ENCODE measurements at regions not wholly inside any gene's neighbourhood (a gene's known extent, or its start where the extent isn't known, plus 50 kb on each side); places are given as distances from the start of the nearest gene placed in this dataset.
A peak's percentile ranks its signal among the peaks of the same experiment; 100 is the strongest.

DNA sequence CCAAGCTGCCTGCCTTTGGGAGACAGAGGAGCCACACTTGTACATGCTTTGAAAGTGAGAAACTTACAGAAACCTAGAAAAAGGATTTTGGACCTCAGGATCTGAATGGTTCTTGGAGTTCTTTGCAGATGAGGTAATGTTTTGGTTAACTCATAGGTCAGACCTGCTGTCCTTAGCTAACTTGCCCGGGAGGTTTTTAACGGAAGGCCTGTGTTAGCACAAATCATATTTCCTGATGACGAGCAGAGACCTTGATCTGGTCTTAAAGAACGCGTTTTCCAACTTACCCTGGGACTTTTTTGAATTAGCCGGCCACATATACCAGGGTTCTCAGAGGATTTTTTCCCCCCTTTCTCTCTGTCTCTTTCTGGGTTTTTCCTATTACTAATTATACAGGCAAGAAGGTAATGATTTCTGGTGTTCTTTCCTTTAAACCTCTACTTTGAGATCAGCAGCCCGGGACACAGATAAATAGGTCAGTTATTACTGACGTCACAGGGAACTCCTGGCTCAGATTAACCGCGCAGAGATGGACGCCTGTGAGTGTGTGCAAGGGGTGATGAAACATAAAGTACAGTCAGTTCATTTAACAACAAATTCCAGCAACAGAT, 101.7 kb upstream of the KLF6 start:
- intact Hi-C loops (cut with micrococcal nuclease), result loop anchor here (1.0 to 5.0 kb wide), 2 partner anchors 34 to 76 kb away; no protein-coding TSS in a partner anchor
- TSS peak; percentile 95 for BruUV-seq (replicated peaks)
- peak overlapping the region; percentile 81 for H3K27ac Mint-ChIP-seq (ENCODE audit: low read depth, unreplicated experiment)
- H3K4me3 Mint-ChIP-seq (ENCODE audit: unreplicated experiment), result no peak overlapping the region
- H3K4me1 Mint-ChIP-seq (ENCODE audit: insufficient read depth, unreplicated experiment), result peaks cover 27% of the 10 kb centered on the region
- POLR2A ChIA-PET, result interaction anchor here (0.7 to 7.5 kb wide), 11 partner anchors 10 to 109 kb away, joined by 3 to 89 read pairs (median 6); partner anchors contain the start of gene KLF6
- CTCF ChIA-PET, result interaction anchor here (0.9 to 1.2 kb wide), 4 partner anchors 16 to 34 kb away, joined by 3 to 4 read pairs (median 4); no protein-coding TSS in a partner anchor
- peak; percentile 36 for DNase-seq (ENCODE audit: unreplicated experiment)
- no peaks in the 10 kb centered on the region for H3K27me3 Mint-ChIP-seq (ENCODE audit: insufficient read depth, unreplicated experiment)
- no peaks in the 10 kb centered on the region for H3K36me3 Mint-ChIP-seq (ENCODE audit: insufficient read depth, unreplicated experiment)
- TF ChIP-seq, protein P1, sequence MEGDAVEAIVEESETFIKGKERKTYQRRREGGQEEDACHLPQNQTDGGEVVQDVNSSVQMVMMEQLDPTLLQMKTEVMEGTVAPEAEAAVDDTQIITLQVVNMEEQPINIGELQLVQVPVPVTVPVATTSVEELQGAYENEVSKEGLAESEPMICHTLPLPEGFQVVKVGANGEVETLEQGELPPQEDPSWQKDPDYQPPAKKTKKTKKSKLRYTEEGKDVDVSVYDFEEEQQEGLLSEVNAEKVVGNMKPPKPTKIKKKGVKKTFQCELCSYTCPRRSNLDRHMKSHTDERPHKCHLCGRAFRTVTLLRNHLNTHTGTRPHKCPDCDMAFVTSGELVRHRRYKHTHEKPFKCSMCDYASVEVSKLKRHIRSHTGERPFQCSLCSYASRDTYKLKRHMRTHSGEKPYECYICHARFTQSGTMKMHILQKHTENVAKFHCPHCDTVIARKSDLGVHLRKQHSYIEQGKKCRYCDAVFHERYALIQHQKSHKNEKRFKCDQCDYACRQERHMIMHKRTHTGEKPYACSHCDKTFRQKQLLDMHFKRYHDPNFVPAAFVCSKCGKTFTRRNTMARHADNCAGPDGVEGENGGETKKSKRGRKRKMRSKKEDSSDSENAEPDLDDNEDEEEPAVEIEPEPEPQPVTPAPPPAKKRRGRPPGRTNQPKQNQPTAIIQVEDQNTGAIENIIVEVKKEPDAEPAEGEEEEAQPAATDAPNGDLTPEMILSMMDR (IDR thresholded peaks at IDR 0.05; ENCODE audit: unreplicated experiment), result no peak
- H3K9me3 Mint-ChIP-seq (ENCODE audit: unreplicated experiment), result no peaks in the 10 kb centered on the region

DNA sequence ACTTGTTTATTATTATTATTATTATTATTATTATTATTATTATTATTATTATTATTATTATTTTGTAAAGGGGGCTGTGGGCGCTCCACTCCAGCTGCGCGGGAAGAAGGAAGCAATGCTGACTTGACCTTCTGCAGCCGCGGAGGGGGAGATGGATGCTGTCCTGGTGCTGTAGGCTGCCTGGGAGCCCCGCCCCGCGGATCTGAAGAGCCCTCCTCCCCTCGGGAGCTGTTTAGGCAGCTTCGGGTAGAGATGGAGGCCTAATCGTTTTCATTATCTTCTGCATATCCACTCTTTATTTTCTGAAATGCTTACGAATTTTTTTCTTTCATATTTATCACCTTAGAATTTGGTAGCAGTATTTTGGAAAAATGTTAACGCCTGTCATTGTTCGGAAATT, 101.2 kb upstream of the KLF6 start:
- Mint-ChIP-seq H3K9me3 (ENCODE audit: unreplicated experiment) (no peaks in the 10 kb centered on the region), H3K36me3 (ENCODE audit: insufficient read depth, unreplicated experiment) (no peaks in the 10 kb centered on the region), H3K27ac (ENCODE audit: low read depth, unreplicated experiment) (peak overlapping the region; percentile 81), H3K4me1 (ENCODE audit: insufficient read depth, unreplicated experiment) (peaks cover 27% of the 10 kb centered on the region), H3K4me3 (ENCODE audit: unreplicated experiment) (no peak overlapping the region), H3K27me3 (ENCODE audit: insufficient read depth, unreplicated experiment) (no peaks in the 10 kb centered on the region)
- ChIA-PET POLR2A (interaction anchor here (0.6 to 7.5 kb wide), 11 partner anchors 9 to 559 kb away, joined by 3 to 89 read pairs (median 5); partner anchors contain the start of gene KLF6), CTCF (interaction anchor here (0.9 to 1.2 kb wide), 3 partner anchors 15 to 34 kb away, joined by 3 to 4 read pairs (median 4); no protein-coding TSS in a partner anchor)
- TF ChIP-seq, protein P1 (IDR thresholded peaks at IDR 0.05; ENCODE audit: unreplicated experiment), result no peak
- no TSS peak for BruUV-seq (replicated peaks)
- intact Hi-C loops (cut with micrococcal nuclease), result loop anchor here (5.0 kb wide), 1 partner anchor 34 kb away; no protein-coding TSS in a partner anchor
- DNase-seq (ENCODE audit: unreplicated experiment), result no peak

DNA sequence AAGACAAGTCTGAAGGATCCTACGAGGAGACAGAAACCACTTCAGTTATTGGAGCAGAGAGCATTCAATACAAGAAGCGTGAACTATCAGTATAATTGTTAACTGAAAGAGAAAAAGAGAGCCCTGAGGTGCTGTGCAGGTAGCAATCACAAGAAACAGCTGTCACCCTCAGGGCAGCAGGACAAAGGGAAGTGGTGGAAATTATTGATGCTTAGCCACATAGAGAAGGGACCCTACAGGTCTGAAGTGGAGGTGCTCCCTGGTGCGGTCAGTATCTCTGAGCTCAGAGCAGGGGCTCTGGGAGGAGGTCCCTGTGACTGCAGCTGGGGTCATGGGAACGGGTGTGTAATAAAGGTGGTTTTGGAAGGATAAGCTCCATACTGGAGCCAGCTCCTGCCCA, 97.8 kb upstream of the KLF6 start:
- no TSS peak for BruUV-seq (replicated peaks)
- Mint-ChIP-seq H3K27me3 (ENCODE audit: insufficient read depth, unreplicated experiment) (no peaks in the 10 kb centered on the region), H3K9me3 (ENCODE audit: unreplicated experiment) (no peaks in the 10 kb centered on the region), H3K4me3 (ENCODE audit: unreplicated experiment) (no peak overlapping the region), H3K4me1 (ENCODE audit: insufficient read depth, unreplicated experiment) (peaks cover 10% of the 10 kb centered on the region), H3K27ac (ENCODE audit: low read depth, unreplicated experiment) (no peak overlapping the region), H3K36me3 (ENCODE audit: insufficient read depth, unreplicated experiment) (no peaks in the 10 kb centered on the region)
- POLR2A ChIA-PET, result interaction anchor here (0.6 to 1.2 kb wide), 5 partner anchors 8 to 282 kb away, joined by 3 to 5 read pairs (median 4); no protein-coding TSS in a partner anchor
- CTCF ChIA-PET, result interaction anchor here (0.6 kb wide), 3 partner anchors 23 to 684 kb away, joined by 3 read pairs; no protein-coding TSS in a partner anchor
- DNase-seq (ENCODE audit: unreplicated experiment), result no peak
- intact Hi-C loops (cut with micrococcal nuclease), result no loop called here
- TF ChIP-seq, protein P1 (IDR thresholded peaks at IDR 0.05; ENCODE audit: unreplicated experiment), result no peak

DNA sequence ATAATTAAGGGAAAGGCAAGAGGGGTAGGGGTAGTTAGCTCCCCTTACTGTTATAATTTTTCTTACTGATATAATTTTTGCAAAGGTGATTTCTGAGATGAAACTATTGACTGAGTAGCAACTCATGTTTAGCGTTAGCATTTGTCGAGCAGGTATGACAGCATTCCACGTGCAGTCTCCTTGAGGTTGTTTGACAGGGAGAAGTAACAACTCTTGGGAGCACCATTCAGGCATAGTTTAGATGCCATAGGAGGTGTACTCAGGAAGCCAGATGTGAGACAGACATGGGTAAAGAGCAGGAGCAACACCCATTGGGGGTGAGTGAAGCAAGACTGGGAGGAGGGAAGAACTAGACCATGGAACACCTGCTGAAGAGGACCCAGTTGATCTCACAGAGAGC, 96.6 kb upstream of the KLF6 start:
- Mint-ChIP-seq H3K9me3 (ENCODE audit: unreplicated experiment) (no peaks in the 10 kb centered on the region), H3K27me3 (ENCODE audit: insufficient read depth, unreplicated experiment) (no peaks in the 10 kb centered on the region), H3K27ac (ENCODE audit: low read depth, unreplicated experiment) (no peak overlapping the region), H3K36me3 (ENCODE audit: insufficient read depth, unreplicated experiment) (no peaks in the 10 kb centered on the region), H3K4me3 (ENCODE audit: unreplicated experiment) (no peak overlapping the region), H3K4me1 (ENCODE audit: insufficient read depth, unreplicated experiment) (peaks cover 8% of the 10 kb centered on the region)
- ChIA-PET CTCF (interaction anchor here (0.8 kb wide), 1 partner anchor 28 kb away, joined by 3 read pairs; no protein-coding TSS in a partner anchor), POLR2A (interaction anchor here (0.6 to 1.1 kb wide), 2 partner anchors 14 to 106 kb away, joined by 3 read pairs; no protein-coding TSS in a partner anchor)
- intact Hi-C loops (cut with micrococcal nuclease), result no loop called here
- no peak for DNase-seq (ENCODE audit: unreplicated experiment)
- TF ChIP-seq, protein P1 (IDR thresholded peaks at IDR 0.05; ENCODE audit: unreplicated experiment), result no peak
- no TSS peak for BruUV-seq (replicated peaks)
